Endodermal cell (in vitro differentiated cells): ENCODE measurements at regions not wholly inside any gene's neighbourhood (a gene's known extent, or its start where the extent isn't known, plus 50 kb on each side); places are given as distances from the start of the nearest gene placed in this dataset.

Source experiments
- DNase-seq: peaks from one replicate; pipeline ENCODE4 v3.0.0-alpha.2; 2017
- H3K27ac ChIP-seq: 2 replicates; pipeline ENCODE4 v1.5.1; 2013; ENCODE audit warnings: mild to moderate bottlenecking, low read depth, low read length, moderate library complexity
- H3K27me3 ChIP-seq: 2 replicates; pipeline ENCODE4 v1.6.1; 2013; ENCODE audit warnings: mild to moderate bottlenecking, low read length, moderate library complexity; ENCODE audit not compliant: insufficient read depth, control insufficient read depth, poor library complexity, severe bottlenecking
- H3K36me3 ChIP-seq: 2 replicates; pipeline ENCODE4 v1.7.0; 2013; ENCODE audit warnings: mild to moderate bottlenecking, low read length, moderate library complexity; ENCODE audit not compliant: control insufficient read depth, insufficient read depth
- H3K4me1 ChIP-seq: one replicate; pipeline ENCODE4 v1.7.0; 2013; ENCODE audit warnings: low read length; ENCODE audit not compliant: control insufficient read depth, insufficient read depth
- H3K4me3 ChIP-seq: 2 replicates; pipeline ENCODE4 v1.5.1; 2013; ENCODE audit warnings: mild to moderate bottlenecking, low read length, moderate library complexity
- H3K9ac ChIP-seq: 2 replicates; pipeline ENCODE4 v1.6.1; 2013; ENCODE audit warnings: mild to moderate bottlenecking, low read length, moderate library complexity; ENCODE audit not compliant: poor library complexity, severe bottlenecking; ENCODE audit errors: extremely low read depth
- H3K9me3 ChIP-seq: 2 replicates; pipeline ENCODE4 v1.6.1; 2013; ENCODE audit warnings: mild to moderate bottlenecking, low read length, moderate library complexity; ENCODE audit not compliant: control insufficient read depth
- H3K27ac Mint-ChIP-seq: 2 replicates; pipeline ENCODE4 v1.8.0; 2020; ENCODE audit warnings: mixed read lengths
- H3K27me3 Mint-ChIP-seq: 2 replicates; pipeline ENCODE4 v1.8.0; 2021; ENCODE audit warnings: mild to moderate bottlenecking, mixed read lengths; ENCODE audit not compliant: insufficient read depth
- H3K36me3 Mint-ChIP-seq: 2 replicates; pipeline ENCODE4 v1.8.0; 2020; ENCODE audit warnings: low read depth, mixed read lengths
- H3K4me1 Mint-ChIP-seq: 2 replicates; pipeline ENCODE4 v1.8.0; 2020; ENCODE audit warnings: mixed read lengths
- H3K4me3 Mint-ChIP-seq: 2 replicates; pipeline ENCODE4 v1.8.0; 2020; ENCODE audit warnings: mild to moderate bottlenecking, moderate library complexity, mixed read lengths
- H3K9me3 Mint-ChIP-seq: 2 replicates; pipeline ENCODE4 v1.8.0; 2020; ENCODE audit warnings: mild to moderate bottlenecking, mixed read lengths
- WGBS, 2 experiments: methylation state at CpG; one replicate each; pipeline versions ENCODE4 v1.1.5 to v1.1.7; 2013; ENCODE audit warnings: missing lambda C conversion rate in 2 of 2, mixed read lengths in 1 of 2; ENCODE audit not compliant: insufficient coverage in 1 of 2, insufficient read length in 1 of 2; 5-methylcytosine and 5-hydroxymethylcytosine counted together
- TF ChIP-seq, protein P1 (sequence below): fragments of 200-600 bp; sonication (generic); conservative IDR thresholded peaks from 2 replicates; pipeline ENCODE4 v1.5.0; 2021; ENCODE audit warnings: antibody characterized with exemption, mild to moderate bottlenecking

DNA sequence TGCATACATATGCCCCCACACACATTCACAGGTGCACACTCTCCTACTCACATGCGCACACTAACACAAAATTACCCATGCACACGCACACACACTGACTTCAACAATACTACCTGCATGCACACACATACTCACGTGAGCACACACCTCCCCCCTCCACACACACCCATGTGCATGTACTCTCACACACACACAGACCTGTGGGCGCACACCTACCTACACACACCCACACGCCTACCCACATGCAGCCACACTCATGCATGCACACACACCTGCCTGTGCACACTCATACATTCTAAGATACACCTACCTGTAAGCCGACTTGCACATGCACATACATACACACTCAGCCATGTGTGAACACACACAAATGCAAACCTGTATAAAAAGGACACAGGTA, 97.3 kb upstream of the GSC start:
- Mint-ChIP-seq H3K27me3 (peaks cover 50% of the 10 kb centered on the region), H3K4me1 (peaks cover 5% of the 10 kb centered on the region), H3K27ac (no peak overlapping the region), H3K36me3 (no peaks in the 10 kb centered on the region), H3K9me3 (no peaks in the 10 kb centered on the region), H3K4me3 (no peak overlapping the region)
- no peak overlapping the region for H3K4me3 ChIP-seq
- H3K36me3 ChIP-seq = no peaks in the 10 kb centered on the region
- 92% methylated on average over 6 of the region's 6 CpGs; no CpG with 5 or more reads in 1 of the 2 experiments for WGBS, 2 experiments
- DNase-seq = no peak
- TF ChIP-seq, protein P1, sequence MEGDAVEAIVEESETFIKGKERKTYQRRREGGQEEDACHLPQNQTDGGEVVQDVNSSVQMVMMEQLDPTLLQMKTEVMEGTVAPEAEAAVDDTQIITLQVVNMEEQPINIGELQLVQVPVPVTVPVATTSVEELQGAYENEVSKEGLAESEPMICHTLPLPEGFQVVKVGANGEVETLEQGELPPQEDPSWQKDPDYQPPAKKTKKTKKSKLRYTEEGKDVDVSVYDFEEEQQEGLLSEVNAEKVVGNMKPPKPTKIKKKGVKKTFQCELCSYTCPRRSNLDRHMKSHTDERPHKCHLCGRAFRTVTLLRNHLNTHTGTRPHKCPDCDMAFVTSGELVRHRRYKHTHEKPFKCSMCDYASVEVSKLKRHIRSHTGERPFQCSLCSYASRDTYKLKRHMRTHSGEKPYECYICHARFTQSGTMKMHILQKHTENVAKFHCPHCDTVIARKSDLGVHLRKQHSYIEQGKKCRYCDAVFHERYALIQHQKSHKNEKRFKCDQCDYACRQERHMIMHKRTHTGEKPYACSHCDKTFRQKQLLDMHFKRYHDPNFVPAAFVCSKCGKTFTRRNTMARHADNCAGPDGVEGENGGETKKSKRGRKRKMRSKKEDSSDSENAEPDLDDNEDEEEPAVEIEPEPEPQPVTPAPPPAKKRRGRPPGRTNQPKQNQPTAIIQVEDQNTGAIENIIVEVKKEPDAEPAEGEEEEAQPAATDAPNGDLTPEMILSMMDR = no peak
- no peaks in the 10 kb centered on the region for H3K4me1 ChIP-seq
- H3K9ac ChIP-seq = no peak overlapping the region
- peaks cover 10% of the 10 kb centered on the region for H3K27me3 ChIP-seq
- H3K9me3 ChIP-seq = no peaks in the 10 kb centered on the region
- H3K27ac ChIP-seq = no peak overlapping the region

DNA sequence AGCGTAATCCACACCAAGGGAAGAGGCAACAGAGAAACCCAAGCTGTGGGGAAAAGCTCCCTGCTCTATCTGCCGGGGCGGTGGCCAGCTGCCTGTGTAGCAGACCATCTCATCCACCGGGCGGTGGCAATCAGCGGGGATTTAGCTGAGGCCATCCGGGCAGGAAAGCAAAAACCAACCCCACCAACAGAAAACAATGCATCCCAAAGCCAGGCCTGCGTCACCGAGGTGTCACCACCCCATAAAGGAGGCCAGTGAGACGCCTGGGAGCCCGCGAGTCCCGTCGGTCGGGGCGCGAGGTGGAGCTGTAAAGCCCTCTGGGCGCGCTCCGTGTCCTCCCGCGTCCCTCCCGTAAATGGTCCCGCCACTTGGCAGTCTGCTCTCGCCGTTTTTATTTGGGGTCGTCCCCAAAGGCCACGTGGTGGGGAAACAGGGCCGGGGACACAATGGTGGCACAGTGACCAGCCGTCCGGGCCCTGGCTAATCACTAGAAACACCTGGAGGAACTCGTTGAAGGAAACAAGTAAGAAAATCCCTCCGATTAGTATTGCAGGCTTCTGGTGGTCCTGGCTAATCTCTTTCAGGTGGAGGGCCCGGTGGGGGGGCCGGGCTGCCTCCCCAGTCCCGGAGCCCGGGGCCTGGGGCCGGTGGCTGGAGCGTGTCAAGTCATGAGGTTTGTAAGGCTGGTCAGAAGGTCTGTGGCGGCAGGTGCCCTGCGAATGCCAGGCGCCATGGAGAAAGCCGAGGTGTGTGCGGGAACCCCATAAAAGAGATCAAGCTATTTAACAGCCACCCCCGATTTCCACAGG, 94.7 kb upstream of the GSC start:
- peaks cover 5% of the 10 kb centered on the region for H3K4me1 Mint-ChIP-seq
- Histone ChIP-seq H3K27me3 (peaks cover 10% of the 10 kb centered on the region), H3K4me1 (no peaks in the 10 kb centered on the region), H3K9ac (no peak overlapping the region), H3K27ac (no peak overlapping the region), H3K4me3 (no peak overlapping the region), H3K9me3 (no peaks in the 10 kb centered on the region), H3K36me3 (no peaks in the 10 kb centered on the region)
- H3K9me3 Mint-ChIP-seq = no peaks in the 10 kb centered on the region
- DNase-seq = peak; percentile 78
- TF ChIP-seq, protein P1 = peak; percentile 31
- WGBS, 2 experiments = 92 to 93% methylated on average over 31 to 45 of the region's 45 CpGs
- peaks cover 61% of the 10 kb centered on the region for H3K27me3 Mint-ChIP-seq
- H3K27ac Mint-ChIP-seq = no peak overlapping the region
- peak overlapping the region; percentile 27 for H3K4me3 Mint-ChIP-seq
- no peaks in the 10 kb centered on the region for H3K36me3 Mint-ChIP-seq

DNA sequence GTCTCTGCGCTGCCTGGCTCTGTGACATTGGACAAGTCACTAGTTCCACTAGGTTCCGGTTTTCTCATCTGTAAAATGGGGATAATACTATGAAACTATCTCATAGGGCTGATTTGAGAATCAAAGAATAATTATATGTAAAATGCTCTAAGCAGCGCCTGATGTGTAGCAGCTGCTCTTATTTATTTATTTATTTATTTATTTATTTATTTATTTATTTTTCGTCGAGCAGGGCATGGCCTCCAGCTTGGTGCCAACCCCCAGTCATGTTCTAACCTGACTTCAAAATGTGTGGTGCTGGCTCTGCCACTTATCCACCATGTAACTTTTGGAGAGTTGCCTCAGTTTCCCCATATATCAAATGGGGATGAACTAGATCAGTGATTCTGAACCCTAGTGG, 93.5 kb upstream of the GSC start:
- Mint-ChIP-seq H3K27me3 (peaks cover 60% of the 10 kb centered on the region), H3K9me3 (no peaks in the 10 kb centered on the region), H3K27ac (no peak overlapping the region), H3K4me1 (peaks cover 3% of the 10 kb centered on the region), H3K4me3 (no peak overlapping the region), H3K36me3 (no peaks in the 10 kb centered on the region)
- TF ChIP-seq, protein P1 = no peak
- no peak for DNase-seq
- Histone ChIP-seq H3K9ac (no peak overlapping the region), H3K4me1 (no peaks in the 10 kb centered on the region), H3K9me3 (no peaks in the 10 kb centered on the region), H3K4me3 (no peak overlapping the region), H3K27ac (no peak overlapping the region), H3K27me3 (peaks cover 10% of the 10 kb centered on the region), H3K36me3 (no peaks in the 10 kb centered on the region)
- 99% methylated on average over 4 of the region's 5 CpGs; no CpG with 5 or more reads in 1 of the 2 experiments for WGBS, 2 experiments
